ENCODE measurements at regions not wholly inside any gene's neighbourhood (a gene's known extent, or its start where the extent isn't known, plus 50 kb on each side); places are given as distances from the start of the nearest gene placed in this dataset.
"Not testable (repeated sequence)": the region's sequence is repeated elsewhere in the genome, so short reads cannot be mapped to it uniquely, and the experiment has no call there.

- H2BK12ac ChIP-seq (ENCODE audit: low read depth, low read length); H3K27ac ChIP-seq (ENCODE audit: low read depth, low read length); H3K14ac ChIP-seq (ENCODE audit: insufficient read length); H4K5ac ChIP-seq (ENCODE audit: insufficient read length, low read depth, low read length); FAIRE-seq; POLR2A ChIA-PET (ENCODE audit: partially characterized antibody); H3K4ac ChIP-seq (replicated peaks; ENCODE audit: insufficient read length, low read depth, low read length); H2AFZ ChIP-seq (ENCODE audit: low read length); H3K79me2 ChIP-seq (ENCODE audit: control insufficient read depth in 1 of 2, insufficient read depth in 2 of 2, low read length in 2 of 2); H3K18ac ChIP-seq (ENCODE audit: extremely low read depth, low read length); H3K4me1 ChIP-seq (replicated peaks in 1 of 4; ENCODE audit: control insufficient read depth in 3 of 4, insufficient read depth in 4 of 4, low read length in 3 of 4); CTCF ChIA-PET (ENCODE audit: partially characterized antibody); H3K79me1 ChIP-seq (ENCODE audit: low read depth, low read length); H3K23me2 ChIP-seq (ENCODE audit: low read depth, low read length); H3K23ac ChIP-seq (ENCODE audit: insufficient read length); H2BK120ac ChIP-seq (replicated peaks; ENCODE audit: low read depth, low read length); H2AK5ac ChIP-seq (ENCODE audit: low read depth, low read length); H4K20me1 ChIP-seq (replicated peaks in 1 of 2; ENCODE audit: control insufficient read depth in 1 of 2, insufficient read depth in 2 of 2, low read length in 2 of 2); H2BK5ac ChIP-seq (ENCODE audit: low read depth, low read length); H3K56ac ChIP-seq (replicated peaks; ENCODE audit: insufficient read length, low read depth, low read length); H3K4me3 ChIP-seq (ENCODE audit: extremely low read depth in 1 of 4, insufficient read depth in 2 of 4, low read depth in 3 of 4, low read length in 4 of 4); H3K9ac ChIP-seq (replicated peaks in 1 of 4; ENCODE audit: extremely low read depth in 1 of 4, low read depth in 3 of 4, low read length in 3 of 4); H2BK20ac ChIP-seq (ENCODE audit: low read length); H2BK15ac ChIP-seq (ENCODE audit: low read length); H4K8ac ChIP-seq (ENCODE audit: extremely low read depth, insufficient read depth, low read length); H3K4me2 ChIP-seq (ENCODE audit: insufficient read depth in 1 of 2, low read depth in 2 of 2, low read length in 2 of 2); H3K36me3 ChIP-seq (ENCODE audit: control insufficient read depth in 2 of 4, insufficient read depth in 4 of 4, low read length in 3 of 4); H4K91ac ChIP-seq (replicated peaks; ENCODE audit: insufficient read length, low read length); DNase-seq (ENCODE audit: low read depth in 1 of 2, low spot score in 2 of 2); H3K27me3 ChIP-seq (replicated peaks in 1 of 4; ENCODE audit: control insufficient read depth in 3 of 4, extremely low read depth in 1 of 4, insufficient read depth in 3 of 4, low read length in 3 of 4): not testable (repeated sequence)
- peaks cover 7 to 42% of the 10 kb centered on the region in 2 experiments for H3K9me3 ChIP-seq (ENCODE audit: insufficient read depth in 2 of 2, low read depth in 1 of 2, low read length in 1 of 2)
- 97% methylated on average over 8 of the region's 8 CpGs; no CpG with 5 or more reads in 1 of the 2 experiments for WGBS, 2 experiments (ENCODE audit: extremely low coverage in 1 of 2, insufficient coverage in 1 of 2, insufficient read length in 1 of 2, insufficient replicate concordance in 2 of 2, low coverage in 1 of 2, low lambda C conversion rate in 2 of 2, missing lambda C conversion rate in 1 of 2)
These were observed 245.3 kb downstream of the GOLGA6L6 start for GRCh38 chr15:20296261-20296660.
